Panc1 (cell line): ENCODE measurements at regions not wholly inside any gene's neighbourhood (a gene's known extent, or its start where the extent isn't known, plus 50 kb on each side); places are given as distances from the start of the nearest gene placed in this dataset.

Experiments used
- ATAC-seq: fragments of 200-7000 bp; cut with Tn5 transposase; 2 replicates; pipeline ENCODE4 v1.9.1; 2020; ENCODE audit warnings: mild to moderate bottlenecking, moderate library complexity
- BruUV-seq: library from RNA; stranded (reverse); fragments of 400-500 nt; replicated peaks from 2 replicates; lab custom pipeline; 2021; lab: Mats Ljungman, UMichigan
- CTCF ChIA-PET: fragments of 300-600 bp; sonication (Branson Sonifier 250); formaldehyde crosslinking; loops from one replicate; lab custom pipeline; 2022; ENCODE audit warnings: antibody characterized with exemption; lab: Charles Lee
- POLR2A ChIA-PET: fragments of 300-600 bp; sonication (Branson Sonifier 250); formaldehyde crosslinking; loops from one replicate; lab custom pipeline; 2022; ENCODE audit warnings: antibody characterized with exemption; lab: Charles Lee
- DNase-seq: peaks from one replicate; pipeline ENCODE4 v3.0.0-alpha.2; 2010; ENCODE audit warnings: low read depth, low spot score
- H3K27ac ChIP-seq: 2 replicates; pipeline ENCODE4 v1.5.1; 2011; ENCODE audit warnings: mild to moderate bottlenecking, low read length, inconsistent platforms
- H3K27me3 ChIP-seq: fragments of 200-500 bp; sonication (Bioruptor generic); 2 replicates; pipeline ENCODE4 v1.6.0; 2014; ENCODE audit warnings: low read length, inconsistent platforms; ENCODE audit not compliant: control insufficient read depth, insufficient read depth
- H3K36me3 ChIP-seq: fragments of 200-500 bp; sonication (Bioruptor generic); 2 replicates; pipeline ENCODE4 v1.5.1; 2014; ENCODE audit warnings: inconsistent platforms, mild to moderate bottlenecking, low read length, moderate library complexity; ENCODE audit not compliant: control insufficient read depth, insufficient read depth
- H3K4me1 ChIP-seq: 2 replicates; pipeline ENCODE4 v1.5.1; 2011; ENCODE audit warnings: inconsistent platforms, mild to moderate bottlenecking, low read length, moderate library complexity; ENCODE audit not compliant: control insufficient read depth, insufficient read depth
- H3K4me3 ChIP-seq, 2 experiments: 2 replicates each; pipeline ENCODE4 v1.5.1; 2011 to 2012; ENCODE audit warnings: low read depth in 2 of 2, low read length in 2 of 2, mild to moderate bottlenecking in 2 of 2, inconsistent platforms in 1 of 2, moderate library complexity in 1 of 2
- H3K9me3 ChIP-seq: fragments of 200-500 bp; sonication (Bioruptor generic); 2 replicates; pipeline ENCODE4 v1.5.1; 2014; ENCODE audit warnings: low read depth, mild to moderate bottlenecking, inconsistent platforms, low read length, moderate library complexity; ENCODE audit not compliant: control insufficient read depth, insufficient read depth
- POLR2AphosphoS5 ChIP-seq: IDR thresholded peaks from 2 replicates; pipeline ENCODE4 v1.6.1; 2012; ENCODE audit warnings: mild to moderate bottlenecking, low read depth, low read length, moderate library complexity
- SIN3A ChIP-seq: IDR thresholded peaks from 2 replicates; pipeline ENCODE4 v1.6.1; 2012; ENCODE audit warnings: low read depth, mild to moderate bottlenecking, low read length, moderate library complexity, borderline replicate concordance; ENCODE audit not compliant: insufficient read depth
- TCF7L2 ChIP-seq: IDR thresholded peaks from 2 replicates; pipeline ENCODE4 v1.6.1; 2011; ENCODE audit warnings: mild to moderate bottlenecking, low read depth, low read length, inconsistent platforms
- in situ Hi-C: cut with HindIII; loops from 2 replicates; pipeline ENCODE4 v1.10.0; 2016; ENCODE audit warnings: low sequenced_read_pairs, low pct_unique_long_range_greater_than_20kb
- intact Hi-C: fragments of 100-400 bp; cut with micrococcal nuclease; formaldehyde crosslinking; loops from one replicate; pipeline ENCODE4 v1.10.0; 2022; ENCODE audit not compliant: unreplicated experiment
- TF ChIP-seq, protein P1 (sequence below), 2 experiments: IDR thresholded peaks; 2 replicates each; pipeline ENCODE4 v1.6.1; 2011 to 2012; ENCODE audit warnings: low read depth in 2 of 2, control low read depth in 1 of 2, low read length in 1 of 2, mild to moderate bottlenecking in 1 of 2, moderate library complexity in 1 of 2; ENCODE audit not compliant: insufficient read depth in 1 of 2
- TF ChIP-seq, protein P2 (sequence below): fragments of 450-650 bp; IDR thresholded peaks from 2 replicates; pipeline ENCODE4 v1.5.1; 2017; ENCODE audit warnings: mild to moderate bottlenecking

DNA sequence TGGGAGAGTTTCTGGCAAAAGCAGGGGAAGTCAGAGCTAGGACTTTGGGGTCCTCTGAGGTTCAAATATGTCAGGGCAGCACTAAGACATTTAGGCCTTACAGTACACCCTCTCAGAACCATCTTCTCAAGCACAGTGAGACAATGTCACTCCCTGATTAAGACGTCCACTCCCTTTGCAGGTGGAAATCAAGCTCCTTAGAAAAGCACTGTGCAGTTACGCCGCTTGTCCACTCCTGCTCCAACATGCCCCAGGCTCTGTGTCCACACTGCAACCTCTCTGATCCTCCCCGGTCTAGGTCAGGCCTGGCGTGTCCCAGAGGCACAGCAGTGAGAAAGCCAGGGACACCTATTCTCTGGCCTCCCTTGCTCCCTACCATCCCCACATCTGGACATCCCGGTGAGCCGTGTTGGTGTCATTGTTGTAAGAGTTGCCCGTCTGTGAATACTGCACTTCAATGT, 528.6 kb upstream of the ID2 start:
- CTCF ChIA-PET = no interaction called here
- POLR2A ChIA-PET = no interaction called here
- DNase-seq = no peak
- Histone ChIP-seq H3K36me3 (no peaks in the 10 kb centered on the region), H3K27ac (no peak overlapping the region), H3K27me3 (no peaks in the 10 kb centered on the region), H3K4me1 (no peaks in the 10 kb centered on the region), H3K9me3 (no peaks in the 10 kb centered on the region), H3K4me3 (no peak overlapping the region)
- intact Hi-C loops (loop anchor here (10.0 kb wide), 1 partner anchor 532 kb away; the partner anchor contains the start of gene ID2), in situ Hi-C loops (no loop called here)
- BruUV-seq = no TSS peak
- TF ChIP-seq, protein P1, sequence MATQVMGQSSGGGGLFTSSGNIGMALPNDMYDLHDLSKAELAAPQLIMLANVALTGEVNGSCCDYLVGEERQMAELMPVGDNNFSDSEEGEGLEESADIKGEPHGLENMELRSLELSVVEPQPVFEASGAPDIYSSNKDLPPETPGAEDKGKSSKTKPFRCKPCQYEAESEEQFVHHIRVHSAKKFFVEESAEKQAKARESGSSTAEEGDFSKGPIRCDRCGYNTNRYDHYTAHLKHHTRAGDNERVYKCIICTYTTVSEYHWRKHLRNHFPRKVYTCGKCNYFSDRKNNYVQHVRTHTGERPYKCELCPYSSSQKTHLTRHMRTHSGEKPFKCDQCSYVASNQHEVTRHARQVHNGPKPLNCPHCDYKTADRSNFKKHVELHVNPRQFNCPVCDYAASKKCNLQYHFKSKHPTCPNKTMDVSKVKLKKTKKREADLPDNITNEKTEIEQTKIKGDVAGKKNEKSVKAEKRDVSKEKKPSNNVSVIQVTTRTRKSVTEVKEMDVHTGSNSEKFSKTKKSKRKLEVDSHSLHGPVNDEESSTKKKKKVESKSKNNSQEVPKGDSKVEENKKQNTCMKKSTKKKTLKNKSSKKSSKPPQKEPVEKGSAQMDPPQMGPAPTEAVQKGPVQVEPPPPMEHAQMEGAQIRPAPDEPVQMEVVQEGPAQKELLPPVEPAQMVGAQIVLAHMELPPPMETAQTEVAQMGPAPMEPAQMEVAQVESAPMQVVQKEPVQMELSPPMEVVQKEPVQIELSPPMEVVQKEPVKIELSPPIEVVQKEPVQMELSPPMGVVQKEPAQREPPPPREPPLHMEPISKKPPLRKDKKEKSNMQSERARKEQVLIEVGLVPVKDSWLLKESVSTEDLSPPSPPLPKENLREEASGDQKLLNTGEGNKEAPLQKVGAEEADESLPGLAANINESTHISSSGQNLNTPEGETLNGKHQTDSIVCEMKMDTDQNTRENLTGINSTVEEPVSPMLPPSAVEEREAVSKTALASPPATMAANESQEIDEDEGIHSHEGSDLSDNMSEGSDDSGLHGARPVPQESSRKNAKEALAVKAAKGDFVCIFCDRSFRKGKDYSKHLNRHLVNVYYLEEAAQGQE (IDR thresholded peaks at IDR 0.05; ENCODE audit: insufficient read depth in 1 of 2, low read depth in 2 of 2, low read length in 1 of 2) = no peak
- TF ChIP-seq, protein P2, sequence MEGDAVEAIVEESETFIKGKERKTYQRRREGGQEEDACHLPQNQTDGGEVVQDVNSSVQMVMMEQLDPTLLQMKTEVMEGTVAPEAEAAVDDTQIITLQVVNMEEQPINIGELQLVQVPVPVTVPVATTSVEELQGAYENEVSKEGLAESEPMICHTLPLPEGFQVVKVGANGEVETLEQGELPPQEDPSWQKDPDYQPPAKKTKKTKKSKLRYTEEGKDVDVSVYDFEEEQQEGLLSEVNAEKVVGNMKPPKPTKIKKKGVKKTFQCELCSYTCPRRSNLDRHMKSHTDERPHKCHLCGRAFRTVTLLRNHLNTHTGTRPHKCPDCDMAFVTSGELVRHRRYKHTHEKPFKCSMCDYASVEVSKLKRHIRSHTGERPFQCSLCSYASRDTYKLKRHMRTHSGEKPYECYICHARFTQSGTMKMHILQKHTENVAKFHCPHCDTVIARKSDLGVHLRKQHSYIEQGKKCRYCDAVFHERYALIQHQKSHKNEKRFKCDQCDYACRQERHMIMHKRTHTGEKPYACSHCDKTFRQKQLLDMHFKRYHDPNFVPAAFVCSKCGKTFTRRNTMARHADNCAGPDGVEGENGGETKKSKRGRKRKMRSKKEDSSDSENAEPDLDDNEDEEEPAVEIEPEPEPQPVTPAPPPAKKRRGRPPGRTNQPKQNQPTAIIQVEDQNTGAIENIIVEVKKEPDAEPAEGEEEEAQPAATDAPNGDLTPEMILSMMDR = no peak
- ATAC-seq = no peak

DNA sequence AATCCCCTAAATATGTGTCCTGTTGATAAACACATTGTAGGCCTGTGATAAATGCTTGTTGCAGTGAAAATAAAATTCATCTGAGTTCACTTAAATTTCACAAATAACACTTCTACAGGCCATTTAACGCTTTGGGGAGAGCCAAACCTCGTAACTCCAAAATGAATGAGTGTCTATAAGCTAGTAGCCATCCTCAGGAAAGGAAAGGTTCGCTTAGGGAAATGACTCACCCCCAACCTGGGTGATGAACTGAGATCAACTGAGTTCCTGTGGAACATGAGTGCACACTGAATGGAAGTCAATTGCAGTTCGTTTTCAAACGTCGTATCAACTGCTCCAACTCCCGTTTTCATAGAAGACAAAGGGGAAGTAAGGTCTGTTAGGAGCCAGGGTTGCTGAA, 527.6 kb upstream of the ID2 start:
- BruUV-seq = no TSS peak
- ATAC-seq (no peak), DNase-seq (no peak)
- intact Hi-C loops = loop anchor here (10.0 kb wide), 1 partner anchor 531 kb away; the partner anchor contains the start of gene ID2
- Histone ChIP-seq H3K36me3 (no peaks in the 10 kb centered on the region), H3K9me3 (no peaks in the 10 kb centered on the region), H3K4me1 (no peaks in the 10 kb centered on the region), H3K4me3 (no peak overlapping the region), H3K27me3 (no peaks in the 10 kb centered on the region), H3K27ac (no peak overlapping the region)
- in situ Hi-C loops = no loop called here
- CTCF ChIA-PET = no interaction called here
- POLR2A ChIA-PET = no interaction called here
- TF ChIP-seq SIN3A (no peak), TCF7L2 (no peak), POLR2AphosphoS5 (no peak)
- TF ChIP-seq, protein P1 (IDR thresholded peaks at IDR 0.05; ENCODE audit: insufficient read depth in 1 of 2, low read depth in 2 of 2, low read length in 1 of 2) = no peak
- TF ChIP-seq, protein P2 = no peak
